Upper lobe of left lung (tissue), 6 donors: ENCODE measurements at regions not wholly inside any gene's neighbourhood (a gene's known extent, or its start where the extent isn't known, plus 50 kb on each side); places are given as distances from the start of the nearest gene placed in this dataset.

Experiments
- ATAC-seq, 2 donors: fragments of 200-7000 bp; cut with Tn5 transposase; one replicate each; pipeline ENCODE4 v1.9.1; 2022; ENCODE audit warnings: mild to moderate bottlenecking in 2 of 2, moderate library complexity in 2 of 2; ENCODE audit not compliant: low FRiP score in 2 of 2
- DNase-seq, 2 donors: peaks; one replicate each; pipeline ENCODE4 v3.0.0-alpha.2; 2019 to 2020
- H3K27ac ChIP-seq, 4 donors: fragments of 200-600 bp; sonication (generic); one replicate each; pipeline ENCODE4 v1.5.1; 2016 to 2019
- H3K27me3 ChIP-seq, 4 donors: fragments of 200-600 bp; sonication (generic); one replicate each; pipeline ENCODE4 v1.5.1; 2017 to 2019
- H3K36me3 ChIP-seq, 4 donors: fragments of 200-600 bp; sonication (generic); one replicate each; pipeline ENCODE4 v1.5.1; 2016 to 2019
- H3K4me1 ChIP-seq, 4 donors: fragments of 200-600 bp; sonication (generic); one replicate each; pipeline ENCODE4 v1.5.1; 2018 to 2019
- H3K4me3 ChIP-seq, 4 donors: fragments of 200-600 bp; sonication (generic); one replicate each; pipeline ENCODE4 v1.5.1; 2017 to 2019; ENCODE audit warnings: mild to moderate bottlenecking in 2 of 4, moderate library complexity in 1 of 4
- H3K9me3 ChIP-seq, 4 donors: fragments of 200-600 bp; sonication (generic); one replicate each; pipeline ENCODE4 v1.5.1; 2018 to 2019
- EP300 ChIP-seq, 4 donors: sonication (generic); formaldehyde crosslinking; IDR thresholded peaks; one replicate each; pipeline ENCODE4 v1.5.1; 2017; ENCODE audit warnings: antibody characterized with exemption in 4 of 4, control low read depth in 2 of 4
- POLR2A ChIP-seq, 4 donors: fragments of 450-650 bp; IDR thresholded peaks; one replicate each; pipeline ENCODE4 v1.5.1; 2016 to 2017; ENCODE audit warnings: antibody characterized with exemption in 4 of 4, mild to moderate bottlenecking in 2 of 4
- POLR2AphosphoS5 ChIP-seq, 2 donors: sonication (generic); formaldehyde crosslinking; IDR thresholded peaks; one replicate each; pipeline ENCODE4 v1.5.1; 2017; ENCODE audit warnings: antibody characterized with exemption in 2 of 2
- WGBS, 2 donors: methylation state at CpG; one replicate each; pipeline ENCODE4 v1.1.5; 2017 to 2018; 5-methylcytosine and 5-hydroxymethylcytosine counted together
- TF ChIP-seq, protein P1 (sequence below), 6 experiments: fragments of 450-650 bp in 4 of 6; fragments of 200-600 bp in 2 of 6; sonication (generic) in 2 of 6; IDR thresholded peaks; one replicate each; pipeline ENCODE4 v1.5.1; 2016 to 2019; ENCODE audit warnings: antibody characterized with exemption in 6 of 6
- donor health status: DM: no; HTN: no; CAD: no; lungs with moderate emphysema.
- donor health status: DM: no; HTN: yes; CAD: no; lungs with severe emphysema.

- DNase-seq: no peak
These were observed 59.9 kb downstream of the FAM43A start for GRCh38 chr3:194745422-194746184.

DNA sequence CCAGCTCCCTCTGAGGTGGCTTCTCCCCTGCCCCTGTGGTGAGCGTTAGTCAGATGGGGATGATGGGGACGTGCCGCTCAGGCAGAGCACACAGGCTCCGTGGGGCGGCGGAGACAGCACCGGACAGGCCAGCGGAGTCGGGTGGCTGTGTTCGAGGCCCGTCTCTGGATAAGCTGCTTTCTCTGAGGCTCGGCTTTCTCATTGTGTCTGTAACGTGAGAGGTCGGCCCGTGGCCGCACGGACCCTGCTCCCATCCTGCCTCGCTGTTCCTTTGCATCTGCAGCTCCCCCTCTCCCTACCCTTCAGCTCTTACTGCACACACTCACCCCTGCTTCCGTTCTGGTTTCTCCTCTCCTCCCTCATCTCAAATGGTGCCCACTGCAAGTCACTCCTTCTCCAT, 62.5 kb downstream of the FAM43A start:
- no peaks in the 10 kb centered on the region for H3K27me3 ChIP-seq
- no peaks in the 10 kb centered on the region for H3K9me3 ChIP-seq
- WGBS, 2 donors: 65 to 86% methylated on average over 11 to 19 of the region's 19 CpGs
- no peak overlapping the region for H3K27ac ChIP-seq
- no peaks in the 10 kb centered on the region for H3K36me3 ChIP-seq
- DNase-seq: peak in 1 of 2 donors; percentile 58
- H3K4me1 ChIP-seq: peaks cover 0 to 7% (median 3%) of the 10 kb centered on the region in 4 donors
- no peak overlapping the region for H3K4me3 ChIP-seq
- no peak for ATAC-seq
- TF ChIP-seq EP300 (IDR thresholded peaks at IDR 0.05): no peak
- no peak for TF ChIP-seq POLR2AphosphoS5 (IDR thresholded peaks at IDR 0.05)
- no peak for TF ChIP-seq POLR2A (IDR thresholded peaks at IDR 0.05)
- TF ChIP-seq, protein P1, sequence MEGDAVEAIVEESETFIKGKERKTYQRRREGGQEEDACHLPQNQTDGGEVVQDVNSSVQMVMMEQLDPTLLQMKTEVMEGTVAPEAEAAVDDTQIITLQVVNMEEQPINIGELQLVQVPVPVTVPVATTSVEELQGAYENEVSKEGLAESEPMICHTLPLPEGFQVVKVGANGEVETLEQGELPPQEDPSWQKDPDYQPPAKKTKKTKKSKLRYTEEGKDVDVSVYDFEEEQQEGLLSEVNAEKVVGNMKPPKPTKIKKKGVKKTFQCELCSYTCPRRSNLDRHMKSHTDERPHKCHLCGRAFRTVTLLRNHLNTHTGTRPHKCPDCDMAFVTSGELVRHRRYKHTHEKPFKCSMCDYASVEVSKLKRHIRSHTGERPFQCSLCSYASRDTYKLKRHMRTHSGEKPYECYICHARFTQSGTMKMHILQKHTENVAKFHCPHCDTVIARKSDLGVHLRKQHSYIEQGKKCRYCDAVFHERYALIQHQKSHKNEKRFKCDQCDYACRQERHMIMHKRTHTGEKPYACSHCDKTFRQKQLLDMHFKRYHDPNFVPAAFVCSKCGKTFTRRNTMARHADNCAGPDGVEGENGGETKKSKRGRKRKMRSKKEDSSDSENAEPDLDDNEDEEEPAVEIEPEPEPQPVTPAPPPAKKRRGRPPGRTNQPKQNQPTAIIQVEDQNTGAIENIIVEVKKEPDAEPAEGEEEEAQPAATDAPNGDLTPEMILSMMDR (IDR thresholded peaks at IDR 0.05): no peak

More at GRCh38 chr3:194745422-194746184, 59.9 kb downstream of the FAM43A start:
- no peak overlapping the region for H3K4me3 ChIP-seq
- no peaks in the 10 kb centered on the region for H3K27me3 ChIP-seq
- no peak overlapping the region for H3K27ac ChIP-seq
- 71 to 77% methylated on average over 9 of the region's 9 CpGs for WGBS, 2 donors
- no peaks in the 10 kb centered on the region for H3K36me3 ChIP-seq
- ATAC-seq: no peak
- TF ChIP-seq EP300 (IDR thresholded peaks at IDR 0.05): no peak
- no peak for TF ChIP-seq POLR2A (IDR thresholded peaks at IDR 0.05)
- TF ChIP-seq POLR2AphosphoS5 (IDR thresholded peaks at IDR 0.05): no peak
- TF ChIP-seq, protein P1 (IDR thresholded peaks at IDR 0.05): no peak
- H3K9me3 ChIP-seq: no peaks in the 10 kb centered on the region
- H3K4me1 ChIP-seq: peaks cover 0 to 13% (median 9%) of the 10 kb centered on the region in 4 donors

- H3K27ac ChIP-seq: no peak overlapping the region
- ATAC-seq: peak in 1 of 2 donors; percentile 46
- no peaks in the 10 kb centered on the region for H3K36me3 ChIP-seq
- H3K9me3 ChIP-seq: no peaks in the 10 kb centered on the region
- H3K4me3 ChIP-seq: no peak overlapping the region
- no peaks in the 10 kb centered on the region for H3K27me3 ChIP-seq
- no peak for TF ChIP-seq POLR2A (IDR thresholded peaks at IDR 0.05)
- peaks cover 0 to 7% (median 2%) of the 10 kb centered on the region in 4 donors for H3K4me1 ChIP-seq
- peak in 1 of 2 donors; percentile 81 for DNase-seq
- WGBS, 2 donors: 51 to 77% methylated on average over 5 to 17 of the region's 17 CpGs
These were observed 64.2 kb downstream of the FAM43A start for GRCh38 chr3:194749631-194750490.

DNA sequence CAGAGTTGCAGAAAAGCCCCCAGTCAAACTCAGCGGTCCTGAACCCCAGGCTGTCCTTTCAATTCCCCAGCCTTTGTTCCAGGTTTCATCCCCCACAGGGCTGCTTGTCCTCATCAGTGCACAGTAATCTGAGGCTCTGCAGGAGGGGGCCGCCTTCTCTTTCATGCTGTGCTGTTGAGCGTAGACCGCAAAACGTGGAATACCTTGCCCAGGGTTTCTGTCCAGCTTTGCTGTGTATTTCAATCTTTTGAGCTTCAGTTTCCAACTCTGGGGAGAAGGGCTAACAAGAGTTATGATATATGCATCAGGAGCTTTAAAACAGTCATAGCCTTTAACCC, 64.8 kb downstream of the FAM43A start:
- H3K4me3 ChIP-seq: no peak overlapping the region
- H3K36me3 ChIP-seq: no peaks in the 10 kb centered on the region
- H3K27ac ChIP-seq: no peak overlapping the region
- WGBS, 2 donors: 84 to 86% methylated on average over 5 of the region's 5 CpGs
- peaks cover 0 to 7% (median 0%) of the 10 kb centered on the region in 4 donors for H3K4me1 ChIP-seq
- H3K27me3 ChIP-seq: no peaks in the 10 kb centered on the region
- DNase-seq (no peak), ATAC-seq (no peak)
- no peaks in the 10 kb centered on the region for H3K9me3 ChIP-seq
- TF ChIP-seq POLR2A (IDR thresholded peaks at IDR 0.05) (no peak), EP300 (IDR thresholded peaks at IDR 0.05) (no peak), POLR2AphosphoS5 (IDR thresholded peaks at IDR 0.05) (no peak)
- TF ChIP-seq, protein P1 (IDR thresholded peaks at IDR 0.05): no peak

DNA sequence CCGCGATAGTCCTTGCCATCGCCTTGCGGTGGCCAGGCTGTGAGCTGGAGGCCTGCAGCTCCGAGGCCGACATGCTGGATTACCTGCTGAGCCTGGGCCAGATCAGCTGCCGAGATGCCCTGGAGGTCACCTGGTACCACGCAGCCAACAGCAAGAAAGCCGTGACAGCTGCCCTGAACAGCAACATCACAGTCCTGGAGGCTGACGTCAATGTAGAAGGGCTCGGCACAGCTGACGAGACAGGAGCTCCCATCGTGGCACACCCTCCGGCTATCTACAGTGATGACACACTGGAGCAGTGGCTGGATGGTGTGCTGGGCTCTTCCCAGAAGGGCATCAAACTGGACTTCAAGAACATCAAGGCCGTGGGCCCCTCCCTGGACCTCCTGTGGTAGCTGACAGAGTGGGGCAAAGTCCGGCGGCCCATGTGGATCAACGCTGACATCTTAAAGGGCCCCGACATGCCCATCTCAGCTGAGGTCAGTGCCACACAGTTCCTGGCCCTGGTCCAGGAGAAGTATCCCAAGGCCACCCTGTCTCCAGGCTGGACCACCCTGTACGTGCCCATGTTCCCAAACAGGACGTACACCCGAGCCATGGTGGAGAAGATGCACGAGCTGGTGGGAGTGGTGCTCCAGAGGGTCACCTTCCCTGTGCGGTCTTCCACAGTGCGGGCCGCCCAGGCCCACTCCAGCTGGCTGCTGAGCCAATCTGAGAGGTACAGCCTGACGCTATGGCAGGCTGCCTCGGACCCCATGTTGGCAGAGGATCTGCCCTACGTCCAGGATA, 70.2 kb downstream of the FAM43A start:
- TF ChIP-seq POLR2A (IDR thresholded peaks at IDR 0.05): no peak
- no peak for TF ChIP-seq EP300 (IDR thresholded peaks at IDR 0.05)
- TF ChIP-seq POLR2AphosphoS5 (IDR thresholded peaks at IDR 0.05): no peak
- TF ChIP-seq, protein P1 (IDR thresholded peaks at IDR 0.05): no peak
- H3K27ac ChIP-seq: no peak overlapping the region
- H3K27me3 ChIP-seq: no peaks in the 10 kb centered on the region
- H3K36me3 ChIP-seq: no peaks in the 10 kb centered on the region
- H3K4me1 ChIP-seq: peaks cover 0 to 2% (median 0%) of the 10 kb centered on the region in 4 donors
- 88% methylated on average over 9 to 25 of the region's 29 CpGs for WGBS, 2 donors
- H3K4me3 ChIP-seq: no peak overlapping the region
- no peaks in the 10 kb centered on the region for H3K9me3 ChIP-seq
- DNase-seq (peak in 1 of 2 donors; percentile 68), ATAC-seq (no peak)
